Suppressor macrophage (primary cell): ENCODE measurements at regions not wholly inside any gene's neighbourhood (a gene's known extent, or its start where the extent isn't known, plus 50 kb on each side); places are given as distances from the start of the nearest gene placed in this dataset.
A peak's percentile ranks its signal among the peaks of the same experiment; 100 is the strongest.

Source experiments
- DNase-seq, 4 experiments: peaks; one replicate each; pipeline ENCODE4 v3.0.0-alpha.2; 2020 to 2022

DNA sequence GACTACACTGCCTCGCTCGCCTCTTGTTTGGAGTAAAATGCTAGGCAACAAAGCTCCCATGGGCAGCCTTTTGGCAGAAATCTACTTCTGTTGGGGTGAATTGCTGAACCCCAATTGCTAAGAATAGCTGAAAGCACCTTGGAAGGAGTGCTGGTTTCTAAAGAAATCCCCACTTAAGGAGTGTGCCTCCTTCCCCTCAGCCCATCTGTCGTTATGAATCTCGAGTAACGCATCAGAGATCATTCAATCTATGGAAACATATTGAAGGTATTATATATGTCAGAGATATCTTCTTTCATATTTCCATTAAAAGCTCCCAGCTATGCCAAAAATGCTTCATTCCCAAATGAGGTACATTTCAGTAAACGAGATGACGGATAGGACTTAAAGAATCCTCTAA lies 229.6 kb upstream of the BLID start:
- DNase-seq, result no peak

DNA sequence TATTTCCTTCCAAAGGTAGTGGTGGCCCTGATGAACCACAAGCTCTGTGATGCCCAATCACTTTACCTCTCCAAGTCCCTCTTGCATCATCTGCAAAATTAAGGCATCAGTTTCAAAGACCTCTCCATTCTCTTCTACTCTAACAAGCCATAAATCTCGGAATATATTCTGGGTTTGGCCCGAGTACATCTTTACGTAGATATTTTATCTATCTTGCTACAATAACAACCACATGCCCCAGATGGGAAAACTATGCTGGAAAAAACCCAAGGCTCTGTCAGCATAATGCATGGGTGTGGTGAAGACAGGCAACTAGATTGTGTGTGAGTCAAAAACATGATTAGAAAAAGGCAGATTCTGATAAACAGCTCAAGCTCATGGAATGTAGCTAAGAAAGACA lies 228.2 kb upstream of the BLID start:
- DNase-seq, result no peak

DNA sequence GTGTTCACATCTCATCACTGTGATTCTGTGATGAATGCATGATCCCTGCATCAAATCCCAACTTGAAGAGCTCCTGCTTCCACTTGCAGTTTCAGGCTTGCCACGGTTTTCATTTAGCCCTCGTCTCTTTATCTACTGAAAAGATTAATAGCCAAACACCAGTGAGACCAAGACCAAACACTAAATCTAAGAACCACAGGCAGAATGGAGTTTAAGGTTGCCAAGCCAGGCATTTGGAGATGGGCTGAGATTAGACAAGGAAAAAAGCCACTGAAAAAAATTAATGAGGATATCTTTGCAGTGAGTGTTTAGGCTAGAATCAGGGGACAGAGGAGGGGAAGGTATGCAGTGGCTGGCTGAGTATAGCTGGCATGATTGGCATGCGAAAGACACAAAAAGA lies 227.2 kb upstream of the BLID start:
- DNase-seq, result no peak

DNA sequence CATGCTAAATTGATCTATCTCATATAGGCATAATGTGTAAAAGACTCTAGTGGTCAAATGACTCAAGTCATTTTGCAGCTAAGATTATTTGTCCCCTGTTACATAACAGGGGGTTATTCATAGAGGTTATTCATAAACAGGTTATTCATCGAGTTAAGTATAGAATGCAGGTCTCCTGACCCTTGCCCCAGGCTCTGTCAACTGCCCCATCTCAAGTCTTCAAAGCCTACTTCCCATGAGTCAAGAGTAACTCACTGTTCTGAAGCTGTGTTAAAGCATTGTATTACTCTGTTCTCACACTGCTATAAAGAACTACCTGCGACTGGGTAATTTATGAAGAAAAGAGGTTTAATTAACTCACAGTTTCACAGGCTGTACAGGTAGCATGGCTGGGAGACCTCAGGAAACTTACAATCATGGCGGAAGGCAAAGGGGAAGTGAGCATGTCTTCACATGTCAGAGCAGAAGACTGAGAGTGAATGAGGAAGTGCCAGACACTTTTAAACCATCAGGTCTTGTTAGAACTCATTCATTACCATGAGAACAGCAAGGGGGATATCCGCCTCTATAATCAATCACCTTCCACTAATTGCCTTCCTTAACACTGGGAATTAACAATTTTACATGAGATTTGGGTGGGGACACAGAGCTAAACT lies 226.2 kb upstream of the BLID start:
- peak; percentile 8 to 63 (median 44) for DNase-seq

DNA sequence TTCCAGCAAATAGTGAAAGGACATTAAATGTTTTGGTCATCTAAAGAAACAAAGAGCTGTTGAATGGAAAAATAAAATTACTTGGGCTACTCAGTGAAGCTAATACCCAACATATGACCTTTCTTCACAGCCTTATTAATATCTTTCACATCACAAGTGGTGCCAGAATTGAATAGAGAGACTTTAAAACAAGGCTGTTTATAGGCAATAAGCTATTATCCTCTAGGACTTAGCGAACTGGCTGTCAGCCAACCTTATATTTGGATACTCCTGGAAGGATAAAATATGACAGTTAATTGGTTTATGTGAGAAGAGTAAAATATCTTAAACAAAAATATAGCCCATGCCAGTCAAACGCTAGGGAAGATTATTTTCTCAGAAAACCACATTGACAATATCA lies 225.5 kb upstream of the BLID start:
- no peak for DNase-seq

DNA sequence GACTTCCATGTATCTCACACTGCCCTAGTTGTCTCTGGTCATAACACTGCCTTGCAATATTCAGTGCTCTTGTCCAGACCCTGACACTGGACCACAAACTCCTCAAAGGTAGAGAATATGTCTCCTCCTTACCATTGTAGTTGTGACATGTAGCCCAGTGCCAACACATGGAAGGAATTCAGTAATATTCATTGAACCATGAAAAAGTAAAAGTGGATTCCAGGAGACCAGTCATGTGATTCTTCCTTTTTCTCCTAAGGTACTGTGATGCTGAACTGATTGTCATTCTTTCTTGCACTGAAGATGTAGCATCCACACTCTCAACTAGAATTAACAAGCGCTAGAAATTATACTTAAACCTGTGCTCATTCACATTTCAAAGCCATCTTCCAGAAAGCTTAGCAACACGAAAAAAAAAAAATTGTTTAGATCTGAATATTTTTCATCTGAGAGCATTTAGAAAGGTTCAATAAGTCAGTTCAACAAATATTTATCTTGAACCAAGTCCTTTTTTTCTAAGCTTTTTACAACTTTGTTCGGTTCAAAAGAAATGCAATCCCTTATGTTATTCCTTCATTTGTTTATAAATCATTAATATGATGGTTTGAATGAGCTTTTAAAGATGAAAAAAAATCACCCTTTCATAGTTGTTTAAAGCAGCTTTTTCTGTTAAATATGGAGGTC lies 224.7 kb upstream of the BLID start:
- no peak for DNase-seq

DNA sequence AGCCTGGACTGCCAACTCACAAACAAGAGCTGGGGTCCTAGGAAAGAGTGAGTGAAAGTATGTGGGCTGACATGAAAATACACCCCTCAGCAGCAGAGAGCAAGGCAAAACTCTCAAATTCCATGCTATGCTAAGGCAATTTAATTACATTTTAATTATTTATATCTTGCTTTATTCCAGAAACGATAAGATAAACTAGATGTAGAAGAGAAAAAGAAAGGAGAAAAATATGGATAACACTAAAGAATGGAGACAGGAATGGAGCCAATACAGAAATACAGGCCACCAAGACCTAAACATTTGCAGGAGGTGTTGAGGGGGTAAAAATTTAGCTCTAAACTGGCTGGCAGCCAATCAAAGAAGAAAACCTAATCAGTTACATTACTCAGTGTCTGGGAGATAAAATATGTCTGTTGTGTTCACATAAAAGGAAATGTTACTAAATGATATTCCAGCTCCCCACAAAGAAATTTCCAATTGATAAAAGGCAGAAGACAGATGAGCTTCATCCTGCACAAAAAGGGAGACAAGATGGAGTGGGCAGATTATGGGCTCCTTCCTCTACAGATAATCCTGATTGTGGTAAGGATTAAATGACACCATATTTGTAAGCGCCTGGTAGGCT lies 223.5 kb upstream of the BLID start:
- no peak for DNase-seq

DNA sequence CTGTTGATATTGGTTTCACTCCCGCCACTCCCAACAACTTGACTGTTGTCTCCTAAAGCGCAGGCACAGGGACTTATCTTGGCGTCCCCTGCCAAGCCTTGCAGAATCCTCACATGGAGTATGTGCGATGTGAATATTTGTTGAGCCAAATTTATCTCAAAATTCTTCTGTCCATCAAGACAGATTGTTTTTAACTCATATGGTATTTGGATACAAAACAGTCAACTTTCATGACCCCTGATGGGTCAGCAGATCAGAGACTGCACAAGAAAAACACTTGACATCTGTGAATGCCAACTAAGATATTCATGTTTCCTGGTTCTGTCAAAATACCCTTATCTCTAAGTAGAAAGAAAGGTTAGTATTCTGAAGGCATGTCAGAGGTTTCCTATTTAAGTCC lies 221.7 kb upstream of the BLID start:
- DNase-seq, result no peak

DNA sequence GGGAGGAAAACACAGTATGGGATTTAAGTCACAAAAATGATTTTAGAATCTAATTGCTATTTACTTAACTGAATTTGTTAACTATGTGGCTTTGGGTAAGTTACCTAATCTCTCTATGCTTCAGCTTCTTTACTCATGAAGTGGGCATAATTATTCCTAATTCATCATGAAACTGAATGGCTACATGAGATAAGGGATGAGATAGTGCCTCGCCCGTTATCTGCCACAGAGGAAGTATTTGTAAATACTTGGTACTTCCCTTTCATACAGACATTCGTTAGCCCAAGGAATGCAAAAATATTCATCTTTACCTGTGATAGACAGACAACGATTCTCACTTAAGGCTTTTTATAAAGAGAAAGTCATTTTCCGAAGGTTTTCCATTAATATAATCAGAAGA lies 221.2 kb upstream of the BLID start:
- no peak for DNase-seq

DNA sequence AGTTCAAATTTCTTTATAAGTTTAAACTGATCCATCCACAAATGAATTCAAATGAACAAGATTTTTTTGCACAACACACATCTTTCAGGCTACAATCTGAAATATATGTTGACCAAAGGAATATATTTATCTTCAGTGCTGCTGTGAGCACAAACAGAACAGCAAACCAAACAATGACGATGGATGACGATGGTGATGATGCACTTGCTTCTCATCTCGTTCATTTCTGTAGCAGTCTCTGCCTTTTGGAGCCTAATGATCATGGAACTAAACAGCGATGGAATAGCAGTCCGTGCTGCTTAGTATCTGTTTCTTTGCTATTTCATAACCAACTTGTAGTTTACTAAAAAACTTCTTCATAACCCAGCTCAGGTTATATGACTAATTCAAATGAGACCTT lies 220.7 kb upstream of the BLID start:
- DNase-seq, result no peak

DNA sequence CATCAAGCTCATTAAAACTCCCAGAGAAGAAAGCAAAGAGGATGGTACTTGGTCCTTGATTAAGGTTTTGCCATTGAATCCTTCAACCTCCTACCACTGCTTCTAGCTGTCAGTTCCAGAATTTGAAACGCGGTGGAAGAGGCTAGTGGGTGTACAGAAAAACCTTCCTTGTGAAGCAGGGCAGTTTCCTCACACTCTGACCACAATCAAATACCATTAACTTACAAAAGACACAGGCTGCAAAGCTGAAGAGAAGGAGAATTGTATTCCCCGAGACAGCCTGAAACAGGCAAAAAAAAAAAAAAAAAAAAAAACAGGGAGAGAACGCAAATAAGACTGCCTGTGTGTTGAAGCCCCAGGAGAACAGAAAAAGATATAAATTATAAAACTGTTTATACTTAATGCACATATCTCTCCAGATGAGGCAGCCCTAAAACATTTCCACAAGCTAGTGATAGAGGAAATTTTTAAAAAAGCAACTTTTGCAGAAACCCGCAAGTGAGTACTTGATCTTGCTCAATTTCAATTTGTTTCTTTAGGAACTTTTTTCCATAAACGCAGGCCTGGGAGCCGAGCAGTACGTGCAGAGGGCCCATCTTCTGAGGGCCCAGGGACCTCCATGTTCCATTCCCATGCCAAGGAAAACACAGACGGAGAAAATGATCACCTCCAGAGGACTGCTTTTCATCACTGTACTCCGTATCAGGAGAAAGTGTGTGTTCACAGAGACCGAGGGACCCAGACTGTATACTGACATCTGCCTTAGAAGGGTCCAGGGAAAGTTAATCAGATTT lies 218.7 kb upstream of the BLID start:
- no peak for DNase-seq

DNA sequence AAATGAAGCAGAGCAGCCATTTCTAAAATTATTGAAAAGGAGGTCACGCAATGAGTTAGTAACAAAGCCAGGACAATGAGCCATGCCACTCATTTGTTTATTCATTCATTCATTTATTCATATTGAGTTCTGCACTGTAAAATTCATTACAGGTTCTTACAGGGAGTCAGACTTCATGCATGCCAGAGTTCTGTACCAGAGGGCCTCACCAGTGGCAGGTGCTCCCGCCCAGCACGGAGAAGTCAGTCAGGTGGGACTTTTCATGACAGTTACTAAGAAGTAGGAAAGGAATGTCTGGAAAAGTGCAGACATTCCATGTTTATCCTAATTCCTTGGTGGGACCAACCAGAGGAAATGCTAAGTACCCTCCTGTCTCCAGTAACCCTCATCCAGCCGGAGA lies 217.5 kb upstream of the BLID start:
- no peak for DNase-seq

DNA sequence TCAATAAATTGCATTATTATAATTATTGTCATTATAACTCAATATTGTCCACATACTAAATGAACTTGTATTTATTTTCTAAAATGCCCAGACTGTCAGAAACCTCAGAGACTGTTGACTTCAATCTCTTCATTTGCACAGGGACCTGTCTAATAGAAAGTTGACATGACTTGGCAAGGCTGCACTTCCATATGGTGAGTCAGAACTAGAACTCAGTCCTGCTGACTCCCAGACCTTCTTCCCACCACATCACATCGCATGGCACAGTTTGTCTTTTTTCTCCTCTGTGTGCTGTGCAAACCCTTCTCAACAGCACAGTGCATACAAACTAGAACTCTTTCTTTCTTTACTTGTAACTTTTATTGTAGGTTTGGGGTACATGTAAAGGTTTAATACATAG lies 215.1 kb upstream of the BLID start:
- peak; percentile 21 to 52 (median 40) for DNase-seq

DNA sequence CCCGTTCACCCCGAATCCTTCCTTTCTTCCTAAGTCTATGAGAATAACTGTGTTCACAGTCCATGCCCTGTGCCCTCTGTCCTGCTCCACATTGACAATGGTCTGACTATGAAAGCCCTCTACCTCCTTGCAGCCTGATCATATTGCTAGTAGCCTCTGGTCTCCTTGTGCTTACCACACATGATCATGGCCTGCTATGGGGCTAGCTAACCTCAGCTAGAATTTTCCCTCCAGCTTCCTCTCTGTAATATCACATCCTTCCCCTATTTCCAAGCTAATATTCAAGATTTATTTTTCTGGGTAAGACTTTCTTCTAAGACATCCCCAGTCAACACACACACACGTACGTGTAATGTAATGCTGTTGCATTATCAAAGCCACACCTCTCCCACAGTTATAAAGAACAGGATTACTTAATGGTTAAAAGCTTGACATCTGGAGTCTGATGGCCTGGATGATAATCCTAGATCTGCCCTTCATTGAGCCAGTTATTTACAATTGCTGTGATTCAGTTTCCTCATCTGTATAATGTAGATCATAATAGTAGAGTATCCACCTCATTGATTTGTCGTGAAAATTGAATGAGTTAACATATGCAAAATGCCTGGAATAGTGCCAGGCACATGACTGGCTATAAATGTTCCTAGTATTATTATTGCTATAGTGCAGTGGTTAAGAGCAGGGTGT lies 214.4 kb upstream of the BLID start:
- DNase-seq, result peak; percentile 39 to 77 (median 59)

DNA sequence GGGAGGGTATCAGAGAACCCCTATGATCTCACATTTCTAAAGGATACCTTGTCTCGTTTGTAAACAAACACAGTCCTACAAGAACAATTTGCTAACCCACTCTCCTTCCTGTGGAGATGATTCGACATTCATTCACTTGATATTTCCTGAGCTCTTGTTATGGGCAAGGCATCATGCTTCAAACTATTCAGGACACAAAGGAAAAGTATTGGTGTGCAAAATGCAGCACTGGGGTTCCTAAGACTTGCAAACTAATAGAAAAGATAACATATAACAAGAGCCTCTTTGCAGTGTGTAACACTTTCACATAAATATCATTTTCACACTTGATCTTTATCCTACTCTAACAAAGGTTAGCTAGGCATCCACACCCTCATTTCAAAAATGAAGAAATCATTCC lies 211.5 kb upstream of the BLID start:
- DNase-seq, result no peak

DNA sequence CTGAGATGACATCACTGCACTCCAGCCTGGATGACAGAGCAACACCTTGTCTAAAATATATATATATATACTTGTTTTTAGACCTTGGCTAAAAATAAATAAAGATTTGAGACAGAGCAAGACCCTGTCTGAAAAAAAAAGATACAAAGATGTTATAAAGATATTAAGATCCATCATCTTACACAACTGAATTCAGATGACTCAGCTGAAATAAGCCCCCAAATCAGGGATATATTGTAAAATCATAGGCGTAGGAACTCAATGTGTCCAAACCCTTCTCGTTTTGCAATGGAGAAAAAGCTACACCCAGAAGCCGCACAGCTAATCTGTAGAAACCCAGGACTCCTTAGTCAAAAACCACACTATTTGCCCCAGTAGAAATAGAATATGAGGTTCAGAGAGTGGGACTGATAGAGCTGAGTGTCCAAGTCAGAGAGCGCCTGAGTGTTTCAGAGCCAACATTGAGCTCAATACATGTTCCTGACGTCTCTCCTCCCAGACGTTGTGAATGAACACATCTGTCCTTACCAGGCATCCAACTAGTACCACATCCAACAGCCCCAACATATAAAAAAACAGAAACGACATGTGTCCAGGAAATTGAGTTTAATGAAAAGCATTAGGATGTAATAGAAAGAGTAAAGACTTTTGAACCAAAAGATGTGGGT lies 207.9 kb upstream of the BLID start:
- DNase-seq, result no peak

DNA sequence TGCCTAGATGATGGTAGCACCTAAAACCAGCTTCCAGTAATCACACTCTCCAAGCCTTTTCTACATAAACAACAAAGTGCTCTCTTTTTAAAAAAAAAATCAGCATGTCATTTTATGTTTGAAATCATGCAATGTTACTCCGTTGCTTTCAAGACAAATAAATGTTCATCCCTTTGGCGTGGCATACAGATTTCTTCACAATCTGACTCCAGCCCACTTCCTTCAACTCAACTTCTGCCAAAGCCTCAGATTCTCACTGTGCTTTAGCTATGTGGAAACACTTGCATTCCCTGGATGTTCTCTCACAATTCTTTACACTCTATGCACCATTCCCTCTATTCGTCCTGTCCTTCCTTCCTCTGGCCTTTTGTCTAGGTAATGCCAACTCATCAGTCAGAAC lies 206.3 kb upstream of the BLID start:
- peak; percentile 29 to 75 (median 54) for DNase-seq

DNA sequence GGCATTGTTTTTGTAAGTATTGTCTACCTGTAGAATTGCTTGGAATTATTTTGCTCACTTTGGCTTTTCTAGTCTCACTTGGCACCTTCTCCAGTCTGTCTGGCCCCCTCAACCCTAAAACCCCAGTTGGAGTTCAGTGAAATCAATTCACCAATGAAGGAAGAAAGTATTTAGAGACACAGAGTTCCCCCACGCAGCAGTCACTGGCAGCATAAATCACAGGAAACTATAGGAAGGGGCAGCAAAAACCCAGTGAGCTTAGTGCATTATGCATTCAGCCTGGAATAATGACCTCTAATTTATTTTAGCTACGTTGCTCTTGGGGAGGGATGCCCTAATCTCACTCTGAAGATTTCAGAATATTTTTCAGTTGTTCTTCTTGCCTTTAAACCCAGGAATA lies 204.7 kb upstream of the BLID start:
- DNase-seq, result no peak

DNA sequence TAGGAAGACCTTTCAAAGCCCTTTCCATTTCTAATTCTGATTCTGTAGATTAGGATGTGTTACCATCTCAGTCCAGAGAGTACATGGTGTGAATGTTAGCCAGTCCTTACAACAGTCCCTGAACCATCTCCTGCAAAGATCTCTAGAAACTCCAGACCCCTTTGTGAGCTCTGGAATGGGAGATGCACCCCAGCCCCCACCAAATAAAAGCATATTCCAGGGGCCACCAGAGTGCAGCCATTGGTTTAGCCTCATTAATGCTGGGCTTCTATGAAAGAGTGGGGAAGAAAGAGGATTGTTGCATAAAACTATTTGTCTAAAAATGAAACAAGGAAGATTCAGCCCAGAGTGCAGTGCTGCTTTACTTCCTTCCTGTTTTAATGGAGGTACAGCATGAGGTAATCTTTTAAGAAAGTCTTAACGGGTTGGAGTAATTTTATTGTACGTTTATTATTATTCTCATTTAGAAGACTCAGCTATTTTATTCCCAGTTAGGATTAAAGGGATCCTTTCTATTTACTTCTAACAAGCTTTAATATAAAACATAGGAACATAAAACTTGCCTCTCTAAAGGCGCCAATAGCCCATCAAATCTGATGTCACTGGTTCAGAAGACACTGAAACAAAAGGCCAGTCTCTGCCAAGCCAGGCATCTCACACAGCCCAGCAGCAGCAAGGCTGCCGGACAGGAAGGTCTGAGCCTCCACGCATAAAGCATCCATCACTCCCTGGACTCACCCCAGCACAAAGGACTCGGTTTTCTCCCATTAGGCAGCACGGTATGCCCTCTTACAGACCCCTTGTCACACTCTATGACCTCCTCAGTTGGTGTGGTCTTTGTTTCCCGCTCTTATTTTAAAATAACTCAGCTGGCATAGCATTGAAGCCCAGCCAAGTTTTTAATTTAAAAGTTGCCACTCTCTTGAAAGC lies 203.9 kb upstream of the BLID start:
- peak; percentile 21 to 70 (median 52) for DNase-seq

DNA sequence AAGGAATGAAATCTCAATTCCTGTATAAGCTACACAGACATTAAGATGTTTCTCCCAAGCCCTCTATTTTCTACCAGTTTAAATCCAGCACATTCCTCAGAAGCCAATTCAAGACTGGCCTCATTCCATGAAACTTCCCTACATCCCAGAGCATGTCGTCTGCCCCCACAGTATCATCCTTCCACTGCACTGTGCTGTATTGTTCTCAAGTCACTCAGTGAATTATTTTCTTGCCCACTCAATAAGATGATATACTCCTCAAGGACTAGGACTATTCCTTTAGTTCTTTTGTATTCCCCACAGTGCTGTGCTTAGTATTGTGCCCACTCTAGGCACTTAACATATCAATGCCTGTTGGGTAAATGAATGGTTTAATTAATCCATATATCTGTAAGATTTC lies 203.1 kb upstream of the BLID start:
- no peak for DNase-seq

DNA sequence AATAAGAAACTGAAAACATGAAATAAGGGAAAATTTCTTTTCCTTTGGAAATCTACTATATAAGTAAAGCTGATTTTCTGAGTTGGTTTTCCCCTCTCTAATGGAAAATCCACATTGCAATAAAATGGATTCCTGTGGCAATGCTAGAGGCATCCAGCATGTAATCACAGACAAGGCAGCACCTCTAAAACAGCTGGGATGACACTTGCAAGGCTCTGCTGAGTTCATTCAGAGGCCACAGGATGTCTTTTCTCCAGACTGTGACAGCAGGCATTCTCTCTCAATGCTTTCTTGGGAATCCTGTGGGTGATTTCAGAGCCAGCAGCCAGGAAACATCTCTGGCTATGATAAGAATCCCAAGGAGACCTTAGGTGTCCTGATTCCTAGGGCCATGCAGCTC lies 201.3 kb upstream of the BLID start:
- DNase-seq, result no peak
